ENCODE measurements at regions not wholly inside any gene's neighbourhood (a gene's known extent, or its start where the extent isn't known, plus 50 kb on each side); places are given as distances from the start of the nearest gene placed in this dataset.

GRCh38 chr9:82128011-82128696 lies 139.6 kb downstream of the SPATA31D1 start:
- Histone ChIP-seq H3K9ac (ENCODE audit: low read length) (no peak overlapping the region), H3K9me3 (ENCODE audit: insufficient read depth, low read length) (no peaks in the 10 kb centered on the region), H3K4me2 (ENCODE audit: low read depth, low read length, poor library complexity, severe bottlenecking) (peak overlapping the region; percentile 54), H3F3A (ENCODE audit: insufficient read depth) (no peaks in the 10 kb centered on the region; the same call in 1 of the 2 replicates), H3K4me3 (ENCODE audit: insufficient read depth, low read length, poor library complexity, severe bottlenecking) (no peak overlapping the region), H3K36me3 (ENCODE audit: low read length) (no peaks in the 10 kb centered on the region), H3K27me3 (ENCODE audit: low read length) (no peaks in the 10 kb centered on the region), H2AFZ (ENCODE audit: low read depth, low read length, severe bottlenecking) (no peak overlapping the region), H3K9me2 (replicated peaks; ENCODE audit: insufficient read depth, low read length) (no peaks in the 10 kb centered on the region), H4K20me1 (ENCODE audit: low read depth, low read length) (no peaks in the 10 kb centered on the region), H3K27ac (ENCODE audit: low read depth, low read length) (peak overlapping the region; percentile 87), H3K79me2 (ENCODE audit: insufficient read depth, low read length) (no peaks in the 10 kb centered on the region)
- TF ChIP-seq CTCF (IDR thresholded peaks at IDR 0.05; ENCODE audit: insufficient read depth, low read length, poor library complexity, severe bottlenecking) (no peak), EZH2phosphoT487 (conservative IDR thresholded peaks at IDR 0.05; ENCODE audit: low read length) (no peak)

GRCh38 chr9:82129708-82130107 lies 141.1 kb downstream of the SPATA31D1 start:
- H3K27ac ChIP-seq (ENCODE audit: low read depth, low read length): no peak overlapping the region
- no peaks in the 10 kb centered on the region for H3K79me2 ChIP-seq (ENCODE audit: insufficient read depth, low read length)
- H2AFZ ChIP-seq (ENCODE audit: low read depth, low read length, severe bottlenecking): no peak overlapping the region
- TF ChIP-seq EZH2phosphoT487 (conservative IDR thresholded peaks at IDR 0.05; ENCODE audit: low read length) (no peak), CTCF (IDR thresholded peaks at IDR 0.05; ENCODE audit: insufficient read depth, low read length, poor library complexity, severe bottlenecking) (no peak)
- no peaks in the 10 kb centered on the region for H3K9me3 ChIP-seq (ENCODE audit: insufficient read depth, low read length)
- H3K4me3 ChIP-seq (ENCODE audit: insufficient read depth, low read length, poor library complexity, severe bottlenecking): no peak overlapping the region
- no peaks in the 10 kb centered on the region for H4K20me1 ChIP-seq (ENCODE audit: low read depth, low read length)
- no peaks in the 10 kb centered on the region for H3K27me3 ChIP-seq (ENCODE audit: low read length)
- no peaks in the 10 kb centered on the region for H3K9me2 ChIP-seq (replicated peaks; ENCODE audit: insufficient read depth, low read length)
- H3K9ac ChIP-seq (ENCODE audit: low read length): no peak overlapping the region
- no peaks in the 10 kb centered on the region; the same call in 1 of the 2 replicates for H3F3A ChIP-seq (ENCODE audit: insufficient read depth)
- H3K4me2 ChIP-seq (ENCODE audit: low read depth, low read length, poor library complexity, severe bottlenecking): no peak overlapping the region
- H3K36me3 ChIP-seq (ENCODE audit: low read length): no peaks in the 10 kb centered on the region

- H3F3A ChIP-seq (ENCODE audit: insufficient read depth): no peaks in the 10 kb centered on the region; the same call in 1 of the 2 replicates
- no peak overlapping the region for H3K9ac ChIP-seq (ENCODE audit: low read length)
- no peaks in the 10 kb centered on the region for H3K27me3 ChIP-seq (ENCODE audit: low read length)
- no peaks in the 10 kb centered on the region for H3K36me3 ChIP-seq (ENCODE audit: low read length)
- H3K9me2 ChIP-seq (replicated peaks; ENCODE audit: insufficient read depth, low read length): no peaks in the 10 kb centered on the region
- no peak overlapping the region for H3K4me2 ChIP-seq (ENCODE audit: low read depth, low read length, poor library complexity, severe bottlenecking)
- no peaks in the 10 kb centered on the region for H3K79me2 ChIP-seq (ENCODE audit: insufficient read depth, low read length)
- TF ChIP-seq CTCF (IDR thresholded peaks at IDR 0.05; ENCODE audit: insufficient read depth, low read length, poor library complexity, severe bottlenecking) (no peak), EZH2phosphoT487 (conservative IDR thresholded peaks at IDR 0.05; ENCODE audit: low read length) (no peak)
- no peak overlapping the region for H3K27ac ChIP-seq (ENCODE audit: low read depth, low read length)
- H4K20me1 ChIP-seq (ENCODE audit: low read depth, low read length): no peaks in the 10 kb centered on the region
- no peaks in the 10 kb centered on the region for H3K9me3 ChIP-seq (ENCODE audit: insufficient read depth, low read length)
- H2AFZ ChIP-seq (ENCODE audit: low read depth, low read length, severe bottlenecking): no peak overlapping the region
- no peak overlapping the region for H3K4me3 ChIP-seq (ENCODE audit: insufficient read depth, low read length, poor library complexity, severe bottlenecking)
Observed at GRCh38 chr9:82130331-82131042, 141.9 kb downstream of the SPATA31D1 start.
